ENCODE measurements at regions not wholly inside any gene's neighbourhood (a gene's known extent, or its start where the extent isn't known, plus 50 kb on each side); places are given as distances from the start of the nearest gene placed in this dataset.
"Not testable (repeated sequence)": the region's sequence is repeated elsewhere in the genome, so short reads cannot be mapped to it uniquely, and the experiment has no call there.

- Histone ChIP-seq H3K36me3 (ENCODE audit: control insufficient read depth, insufficient read depth, low read length) (no peaks in the 10 kb centered on the region), H3K27me3 (ENCODE audit: control insufficient read depth, insufficient read depth, low read length) (no peaks in the 10 kb centered on the region), H3K4me3 (ENCODE audit: low read depth, low read length) (no peak overlapping the region)
- TF ChIP-seq, protein P1, sequence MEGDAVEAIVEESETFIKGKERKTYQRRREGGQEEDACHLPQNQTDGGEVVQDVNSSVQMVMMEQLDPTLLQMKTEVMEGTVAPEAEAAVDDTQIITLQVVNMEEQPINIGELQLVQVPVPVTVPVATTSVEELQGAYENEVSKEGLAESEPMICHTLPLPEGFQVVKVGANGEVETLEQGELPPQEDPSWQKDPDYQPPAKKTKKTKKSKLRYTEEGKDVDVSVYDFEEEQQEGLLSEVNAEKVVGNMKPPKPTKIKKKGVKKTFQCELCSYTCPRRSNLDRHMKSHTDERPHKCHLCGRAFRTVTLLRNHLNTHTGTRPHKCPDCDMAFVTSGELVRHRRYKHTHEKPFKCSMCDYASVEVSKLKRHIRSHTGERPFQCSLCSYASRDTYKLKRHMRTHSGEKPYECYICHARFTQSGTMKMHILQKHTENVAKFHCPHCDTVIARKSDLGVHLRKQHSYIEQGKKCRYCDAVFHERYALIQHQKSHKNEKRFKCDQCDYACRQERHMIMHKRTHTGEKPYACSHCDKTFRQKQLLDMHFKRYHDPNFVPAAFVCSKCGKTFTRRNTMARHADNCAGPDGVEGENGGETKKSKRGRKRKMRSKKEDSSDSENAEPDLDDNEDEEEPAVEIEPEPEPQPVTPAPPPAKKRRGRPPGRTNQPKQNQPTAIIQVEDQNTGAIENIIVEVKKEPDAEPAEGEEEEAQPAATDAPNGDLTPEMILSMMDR (IDR thresholded peaks at IDR 0.05; ENCODE audit: insufficient read depth, low read length, severe bottlenecking), result no peak
- FAIRE-seq (no peak), DNase-seq (ENCODE audit: low read depth) (peak; percentile 30)
These were observed 854.5 kb upstream of the CRIM1 start for GRCh38 chr2:35501076-35501475.

GRCh38 chr2:35496022-35496421 lies 859.6 kb upstream of the CRIM1 start:
- DNase-seq (ENCODE audit: low read depth), result no peak
- Histone ChIP-seq H3K27me3 (ENCODE audit: control insufficient read depth, insufficient read depth, low read length) (no peaks in the 10 kb centered on the region), H3K4me3 (ENCODE audit: low read depth, low read length) (no peak overlapping the region), H3K36me3 (ENCODE audit: control insufficient read depth, insufficient read depth, low read length) (no peaks in the 10 kb centered on the region)
- FAIRE-seq, result no peak
- TF ChIP-seq, protein P1 (IDR thresholded peaks at IDR 0.05; ENCODE audit: insufficient read depth, low read length, severe bottlenecking), result no peak

- H3K4me3 ChIP-seq (ENCODE audit: low read depth, low read length), result no peak overlapping the region
- no peaks in the 10 kb centered on the region for H3K27me3 ChIP-seq (ENCODE audit: control insufficient read depth, insufficient read depth, low read length)
- no peaks in the 10 kb centered on the region for H3K36me3 ChIP-seq (ENCODE audit: control insufficient read depth, insufficient read depth, low read length)
- TF ChIP-seq, protein P1 (IDR thresholded peaks at IDR 0.05; ENCODE audit: insufficient read depth, low read length, severe bottlenecking), result no peak
- DNase-seq (ENCODE audit: low read depth) (no peak), FAIRE-seq (no peak)
These were observed 860.4 kb upstream of the CRIM1 start for GRCh38 chr2:35495182-35495581.

- H3K4me3 ChIP-seq (ENCODE audit: low read depth, low read length); H3K27me3 ChIP-seq (ENCODE audit: control insufficient read depth, insufficient read depth, low read length); H3K36me3 ChIP-seq (ENCODE audit: control insufficient read depth, insufficient read depth, low read length); FAIRE-seq; DNase-seq (ENCODE audit: low read depth): not testable (repeated sequence)
These were observed 877.5 kb upstream of the CRIM1 start for GRCh38 chr2:35478121-35478520.

GRCh38 chr2:35468245-35468644 lies 887.3 kb upstream of the CRIM1 start:
- no peak for FAIRE-seq
- no peak for DNase-seq (ENCODE audit: low read depth)
- H3K27me3 ChIP-seq (ENCODE audit: control insufficient read depth, insufficient read depth, low read length), result no peaks in the 10 kb centered on the region
- no peaks in the 10 kb centered on the region for H3K36me3 ChIP-seq (ENCODE audit: control insufficient read depth, insufficient read depth, low read length)
- TF ChIP-seq, protein P1 (IDR thresholded peaks at IDR 0.05; ENCODE audit: insufficient read depth, low read length, severe bottlenecking), result no peak
- no peak overlapping the region for H3K4me3 ChIP-seq (ENCODE audit: low read depth, low read length)

DNA sequence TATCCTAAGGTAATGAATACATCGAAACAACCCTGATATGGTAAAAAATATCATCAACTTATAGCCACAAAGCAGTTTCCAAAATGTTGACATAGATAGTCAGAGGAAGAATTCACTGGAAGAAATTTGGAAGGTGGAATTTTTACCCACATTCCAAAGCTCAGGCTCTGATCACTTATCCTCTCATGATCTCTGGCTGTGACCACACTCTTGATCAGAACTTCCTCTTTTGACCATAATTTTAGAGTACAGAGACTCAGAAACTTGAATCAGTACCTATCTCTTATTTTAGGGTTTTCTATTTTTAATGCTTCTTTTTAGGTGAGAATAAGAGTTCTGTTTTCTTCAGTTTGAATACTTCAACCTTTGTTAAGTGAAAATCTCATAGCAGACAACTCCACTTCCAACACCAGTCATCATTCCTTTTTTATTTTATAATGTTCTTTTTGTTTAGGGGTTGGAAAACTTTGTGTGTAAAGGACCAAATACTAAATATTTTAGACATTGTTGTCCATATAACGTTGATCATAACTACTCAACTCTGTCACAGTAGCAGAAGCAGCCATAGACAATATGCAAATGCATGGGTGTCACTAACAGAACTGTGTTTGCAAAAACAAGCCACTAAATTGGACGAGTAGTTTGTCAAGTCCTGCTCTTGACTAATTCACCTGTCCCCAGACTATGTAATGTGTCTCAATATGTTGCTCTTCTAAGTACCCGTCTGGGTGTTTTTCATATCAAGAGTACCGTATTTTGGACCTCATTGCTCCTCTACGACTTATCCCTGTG lies 891.6 kb upstream of the CRIM1 start:
- TF ChIP-seq, protein P1 (IDR thresholded peaks at IDR 0.05; ENCODE audit: insufficient read depth, low read length, severe bottlenecking), result no peak
- FAIRE-seq (no peak), DNase-seq (ENCODE audit: low read depth) (no peak)
- no peaks in the 10 kb centered on the region for H3K27me3 ChIP-seq (ENCODE audit: control insufficient read depth, insufficient read depth, low read length)
- H3K4me3 ChIP-seq (ENCODE audit: low read depth, low read length), result no peak overlapping the region
- no peaks in the 10 kb centered on the region for H3K36me3 ChIP-seq (ENCODE audit: control insufficient read depth, insufficient read depth, low read length)
